AG08396 (cell line): ENCODE measurements at regions not wholly inside any gene's neighbourhood (a gene's known extent, or its start where the extent isn't known, plus 50 kb on each side); places are given as distances from the start of the nearest gene placed in this dataset.

Source experiments
- DNase-seq: peaks from one replicate; pipeline ENCODE4 v3.0.0; 2012; ENCODE audit warnings: low spot score, mixed read lengths

DNA sequence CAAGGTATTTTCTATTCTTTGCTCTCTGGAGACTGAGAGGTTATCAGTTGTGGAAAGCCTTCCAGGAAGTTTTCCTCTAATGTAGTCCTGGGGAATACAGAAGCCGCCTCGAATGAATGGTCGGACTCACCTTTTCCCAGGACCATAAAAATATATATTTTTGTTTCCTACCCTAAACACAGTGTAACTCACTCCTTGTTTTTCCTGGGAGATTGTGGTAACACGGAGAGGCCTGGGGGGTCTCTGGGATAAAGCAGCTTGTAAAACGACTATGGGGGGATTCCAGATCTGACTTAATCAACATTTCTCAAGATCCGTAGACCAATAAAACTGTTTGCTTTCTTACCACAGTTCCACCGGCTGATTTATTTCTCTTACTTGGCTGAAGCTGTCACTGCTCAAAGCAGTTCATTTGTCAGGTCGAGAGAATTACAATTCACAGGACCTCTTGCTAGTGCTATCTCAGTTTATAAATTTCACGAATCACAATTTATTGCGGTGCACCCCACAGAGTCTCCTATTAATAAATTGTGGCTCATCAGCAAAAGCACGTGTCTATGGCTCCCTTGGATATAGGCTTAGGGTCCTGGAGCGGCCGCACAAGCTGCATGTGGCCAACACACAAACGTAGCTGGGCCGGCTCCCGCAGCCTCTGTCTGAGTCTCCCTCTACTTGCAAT, 176.3 kb upstream of the BMPER start:
- DNase-seq, result no peak

GRCh38 chr7:33729726-33730125, 175.6 kb upstream of the BMPER start:
- DNase-seq, result no peak

- DNase-seq, result no peak
These were observed 174.4 kb upstream of the BMPER start for GRCh38 chr7:33730958-33731357.

DNA sequence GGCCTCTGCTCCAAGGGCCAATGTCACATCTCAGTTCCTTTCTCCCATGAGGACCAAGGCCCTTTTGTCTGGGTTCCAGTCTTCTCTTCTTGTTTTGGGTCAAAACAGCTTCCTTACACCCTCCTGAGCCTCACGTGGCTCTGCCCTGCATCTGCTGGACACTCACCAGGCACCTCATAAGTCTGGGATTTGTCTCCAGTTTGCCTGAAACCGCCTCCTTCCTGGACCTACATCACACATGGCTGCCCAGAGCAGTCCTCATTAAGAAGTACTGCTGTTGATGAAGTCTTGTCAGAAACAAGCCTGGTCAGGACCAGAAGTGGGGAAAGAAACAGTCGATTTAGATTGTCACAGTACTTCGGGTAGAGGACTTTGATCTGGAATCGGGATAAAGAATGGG, 173.4 kb upstream of the BMPER start:
- DNase-seq, result no peak

DNA sequence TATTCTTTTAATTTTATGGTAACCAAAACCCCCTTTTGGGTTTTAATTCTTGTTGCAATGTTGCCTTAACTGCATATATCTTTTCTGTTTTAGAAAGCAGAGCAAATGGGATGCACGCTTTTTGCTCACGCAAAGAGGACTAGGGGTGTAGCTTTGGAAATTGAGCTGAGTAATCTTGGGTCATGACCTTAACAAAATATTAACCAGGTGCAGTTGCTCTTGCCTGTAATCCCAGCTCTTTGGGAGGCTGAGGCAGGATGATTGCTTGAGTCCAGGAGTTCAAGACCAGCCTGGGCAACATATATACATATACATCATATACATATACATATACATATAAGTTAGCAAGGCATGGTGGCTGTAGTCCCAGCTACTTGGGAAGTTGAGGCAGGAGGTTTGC, 172.9 kb upstream of the BMPER start:
- DNase-seq, result no peak

DNA sequence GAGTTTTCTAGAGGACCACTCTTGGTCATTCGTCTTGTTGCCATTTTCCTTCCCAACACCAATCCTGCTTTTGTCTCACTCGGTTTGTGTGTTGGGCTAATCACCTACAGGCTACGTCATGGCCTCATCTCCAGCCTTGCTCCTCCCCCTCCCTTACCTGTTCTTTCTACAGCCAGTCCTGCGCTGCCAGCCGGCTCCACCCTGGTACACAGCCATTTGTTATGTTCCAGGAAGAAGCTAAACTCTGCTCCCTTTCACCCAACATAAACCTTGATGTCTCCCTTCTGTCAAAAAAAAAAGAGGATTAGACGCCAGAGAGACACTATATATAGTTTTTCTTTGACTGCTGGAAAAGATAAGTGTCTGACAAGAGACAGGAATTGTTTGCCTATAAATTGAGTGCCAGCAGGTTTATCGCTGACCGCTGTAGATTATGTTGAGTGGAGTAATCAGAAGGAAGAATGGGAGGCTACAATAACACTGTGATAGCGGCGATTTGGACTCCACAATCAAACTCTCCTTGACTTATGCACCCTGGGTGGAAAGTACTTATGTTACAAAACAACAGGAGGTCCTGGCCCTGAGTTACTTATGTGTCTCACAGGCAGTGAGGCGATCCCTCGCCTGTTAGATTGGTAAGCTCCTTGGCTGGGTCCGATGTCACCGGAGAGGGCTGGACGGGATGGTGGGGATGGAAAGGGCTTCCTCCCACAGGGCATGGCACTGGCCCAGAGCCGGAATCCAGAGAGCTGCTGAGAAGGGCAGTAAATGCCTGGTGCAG, 171.3 kb upstream of the BMPER start:
- DNase-seq, result no peak

DNA sequence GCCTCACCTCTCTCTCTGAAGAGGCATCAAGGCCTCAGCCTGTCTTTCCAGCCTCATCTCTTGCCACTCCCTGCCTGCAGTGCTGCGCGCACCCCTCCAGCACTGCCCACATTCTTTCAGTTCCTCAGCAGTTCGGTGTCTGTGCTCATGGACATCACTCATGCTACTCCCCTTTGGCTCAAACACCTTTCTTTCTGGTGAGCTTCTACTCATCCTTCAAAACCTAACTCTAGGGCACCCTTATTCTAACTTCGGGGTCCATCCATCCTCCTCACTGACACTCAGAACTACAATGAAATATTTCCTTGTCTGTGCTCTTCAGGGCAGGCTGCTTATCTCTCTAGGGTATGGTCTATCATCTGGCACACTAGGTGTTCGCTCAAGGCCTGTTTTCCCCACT, 169.9 kb upstream of the BMPER start:
- DNase-seq, result no peak

DNA sequence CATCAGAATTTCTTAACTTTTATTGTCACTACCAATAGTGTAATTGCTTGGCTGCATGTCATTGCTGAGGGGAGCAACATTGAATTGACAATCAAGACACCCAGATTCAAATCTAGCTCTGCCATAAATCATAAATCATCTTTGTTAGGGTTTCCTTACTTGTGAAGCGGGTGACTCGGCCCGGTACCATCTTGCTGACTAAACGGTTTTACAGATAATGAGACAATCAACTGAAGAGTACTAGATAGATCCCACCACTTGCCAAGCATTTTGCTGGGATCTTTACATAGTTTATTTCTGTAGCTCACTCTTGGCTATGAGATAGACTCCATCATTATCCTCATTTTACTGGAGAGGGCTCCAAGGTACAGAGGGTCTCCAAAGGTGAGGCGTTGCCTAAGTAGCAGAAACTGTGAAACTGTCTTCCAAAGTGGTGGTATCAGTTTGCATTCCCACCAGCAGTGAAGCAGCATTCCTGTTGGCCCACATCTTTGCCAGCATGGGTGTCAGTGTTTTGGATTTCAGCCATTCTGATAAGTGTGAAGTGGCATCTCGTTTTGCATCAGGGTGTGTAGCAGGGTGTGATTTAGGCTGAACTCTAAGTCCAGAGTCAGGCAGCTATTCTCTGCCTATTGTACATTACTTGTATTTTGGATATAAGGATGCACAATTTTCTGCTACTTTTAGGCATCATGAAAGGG, 168.7 kb upstream of the BMPER start:
- no peak for DNase-seq

DNA sequence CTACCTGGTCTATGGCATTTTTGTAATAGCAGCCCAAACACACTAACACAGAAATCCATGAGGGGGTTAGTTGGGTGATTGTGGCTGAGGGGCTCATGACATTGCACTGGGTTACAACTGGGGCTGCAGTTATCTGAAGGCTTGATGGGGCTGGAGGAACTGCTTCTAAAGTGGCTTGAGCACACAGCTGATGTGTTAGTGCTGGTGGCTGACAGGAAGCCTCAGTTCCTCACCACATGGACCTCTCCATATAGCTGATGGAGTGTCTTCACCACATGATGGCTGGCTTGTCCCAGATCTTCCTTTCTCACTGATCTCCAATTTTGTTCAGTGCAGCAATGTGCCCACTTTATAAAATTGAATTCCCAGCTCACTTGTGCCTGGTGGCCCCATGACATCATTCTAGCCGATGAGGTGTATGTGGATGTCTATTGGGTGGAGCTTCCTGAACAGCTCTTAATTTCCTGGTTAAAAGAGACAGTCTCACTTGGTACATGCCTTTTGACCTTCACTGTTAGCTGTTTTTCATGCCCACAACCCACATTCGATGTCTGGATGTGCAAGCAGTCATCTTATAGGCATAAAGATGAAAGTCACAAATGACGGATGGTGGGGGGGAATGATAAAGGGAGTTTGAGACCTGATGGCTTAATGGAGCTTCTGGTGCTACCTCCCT, 166.9 kb upstream of the BMPER start:
- no peak for DNase-seq

- no peak for DNase-seq
These were observed 166.1 kb upstream of the BMPER start for GRCh38 chr7:33739286-33739685.

DNA sequence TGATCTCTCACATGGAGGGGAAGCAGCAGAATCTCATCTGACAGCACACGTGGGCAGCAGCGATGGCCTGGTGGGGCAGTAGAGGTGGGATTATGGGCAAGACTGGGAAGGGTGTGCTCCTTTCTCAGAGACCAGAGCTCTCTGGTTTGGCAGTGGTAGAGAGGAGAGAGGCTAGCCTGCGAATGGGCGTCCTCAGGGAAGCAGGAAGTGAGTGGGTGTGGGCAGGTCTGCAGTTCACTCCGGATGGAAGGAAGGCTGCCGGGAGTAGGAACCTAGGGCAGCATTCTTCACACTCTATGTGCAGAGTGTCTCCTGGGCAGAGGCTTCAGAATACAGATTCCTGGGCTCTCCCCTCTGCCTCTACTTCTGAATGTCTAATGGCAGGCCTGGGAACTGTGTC, 162.8 kb upstream of the BMPER start:
- no peak for DNase-seq

DNA sequence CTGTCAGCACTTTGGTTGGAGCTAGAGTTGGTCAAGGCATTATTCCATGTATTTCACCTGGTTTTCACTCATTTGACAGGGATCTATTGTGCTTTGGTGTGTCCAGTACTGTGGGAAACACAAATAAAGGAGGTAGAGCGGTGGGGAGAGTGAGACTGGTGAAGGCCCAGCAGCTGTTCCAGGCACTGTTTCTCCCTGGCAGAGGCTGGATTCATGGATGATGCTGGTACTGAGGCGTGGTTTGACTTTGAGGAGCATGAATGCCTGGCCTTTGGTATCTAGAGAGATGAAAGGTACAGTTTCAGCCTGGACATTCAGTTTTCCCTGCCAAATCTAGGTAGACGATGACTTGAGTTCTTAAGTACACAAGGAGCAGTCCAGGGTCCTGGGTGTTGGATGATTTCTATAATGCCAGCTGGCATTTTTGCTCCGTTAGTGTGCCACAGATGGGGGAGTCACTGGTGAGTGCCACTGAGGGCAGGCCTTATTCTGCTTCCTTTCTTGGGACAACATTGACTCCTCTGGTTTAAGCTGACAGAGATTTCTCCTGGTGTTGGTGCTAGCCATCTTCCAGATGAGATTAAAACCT, 162.2 kb upstream of the BMPER start:
- DNase-seq, result no peak

DNA sequence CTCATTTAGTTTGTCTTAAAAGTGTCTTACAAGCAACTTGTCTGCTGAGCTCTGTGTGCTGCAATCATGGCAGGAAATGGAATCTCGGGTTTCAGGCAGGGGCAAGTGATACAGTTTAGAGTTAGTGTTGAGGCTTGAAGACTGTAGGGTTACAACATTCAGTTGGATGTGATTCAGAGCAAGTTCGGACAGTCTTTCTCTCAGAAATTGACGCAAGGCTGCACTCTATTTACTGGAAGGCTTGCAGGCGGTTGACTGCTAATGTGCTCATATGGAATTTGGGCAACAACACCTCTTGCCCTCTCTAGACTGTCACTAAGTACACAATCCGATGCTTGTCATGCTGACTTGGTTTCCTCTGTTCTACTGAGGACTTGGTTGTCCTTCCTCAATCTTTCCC, 161.7 kb upstream of the BMPER start:
- DNase-seq, result peak; percentile 69

GRCh38 chr7:33744293-33745075, 160.9 kb upstream of the BMPER start:
- DNase-seq, result no peak

DNA sequence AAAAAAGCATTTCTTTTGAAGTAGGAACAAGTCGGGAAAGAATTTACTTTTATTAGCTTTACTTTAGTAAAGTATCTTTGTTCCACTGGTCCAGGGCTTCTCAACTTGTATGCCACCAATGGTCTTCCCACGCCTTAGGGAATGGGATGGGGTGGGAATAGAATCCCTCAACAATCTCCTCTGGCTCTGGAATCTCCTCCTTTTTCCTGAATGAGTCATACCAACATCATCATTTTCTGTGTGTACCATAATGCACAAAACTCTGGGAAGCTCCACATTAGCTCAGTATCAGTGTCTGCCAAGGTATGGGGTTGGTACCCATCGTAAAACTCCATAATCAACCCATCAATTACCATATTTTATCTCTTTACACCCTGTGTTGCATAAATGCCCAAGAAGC, 159.4 kb upstream of the BMPER start:
- no peak for DNase-seq

GRCh38 chr7:33748793-33749192, 156.5 kb upstream of the BMPER start:
- no peak for DNase-seq

- no peak for DNase-seq
These were observed 155.2 kb upstream of the BMPER start for GRCh38 chr7:33750177-33750576.

DNA sequence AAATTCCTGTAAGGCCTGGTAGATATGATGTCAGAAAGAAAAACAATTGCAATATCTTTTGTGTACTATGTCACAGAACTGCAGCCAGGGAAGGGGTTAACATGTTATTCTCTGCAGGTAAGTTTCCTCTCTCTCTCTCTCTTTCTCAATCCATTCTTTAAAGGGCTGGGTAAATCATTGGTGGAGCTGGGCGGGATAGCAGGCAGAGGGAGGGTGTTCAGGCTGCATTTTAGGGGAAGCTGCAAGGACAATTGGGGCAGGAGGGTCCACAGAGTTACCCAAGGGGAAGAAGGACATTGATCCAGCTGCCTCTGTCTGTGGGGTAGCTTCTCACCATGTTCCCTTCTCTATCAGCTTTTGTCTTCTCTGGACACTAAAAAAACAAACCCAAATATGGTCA, 153.9 kb upstream of the BMPER start:
- no peak for DNase-seq

GRCh38 chr7:33753881-33754525, 151.3 kb upstream of the BMPER start:
- no peak for DNase-seq

DNA sequence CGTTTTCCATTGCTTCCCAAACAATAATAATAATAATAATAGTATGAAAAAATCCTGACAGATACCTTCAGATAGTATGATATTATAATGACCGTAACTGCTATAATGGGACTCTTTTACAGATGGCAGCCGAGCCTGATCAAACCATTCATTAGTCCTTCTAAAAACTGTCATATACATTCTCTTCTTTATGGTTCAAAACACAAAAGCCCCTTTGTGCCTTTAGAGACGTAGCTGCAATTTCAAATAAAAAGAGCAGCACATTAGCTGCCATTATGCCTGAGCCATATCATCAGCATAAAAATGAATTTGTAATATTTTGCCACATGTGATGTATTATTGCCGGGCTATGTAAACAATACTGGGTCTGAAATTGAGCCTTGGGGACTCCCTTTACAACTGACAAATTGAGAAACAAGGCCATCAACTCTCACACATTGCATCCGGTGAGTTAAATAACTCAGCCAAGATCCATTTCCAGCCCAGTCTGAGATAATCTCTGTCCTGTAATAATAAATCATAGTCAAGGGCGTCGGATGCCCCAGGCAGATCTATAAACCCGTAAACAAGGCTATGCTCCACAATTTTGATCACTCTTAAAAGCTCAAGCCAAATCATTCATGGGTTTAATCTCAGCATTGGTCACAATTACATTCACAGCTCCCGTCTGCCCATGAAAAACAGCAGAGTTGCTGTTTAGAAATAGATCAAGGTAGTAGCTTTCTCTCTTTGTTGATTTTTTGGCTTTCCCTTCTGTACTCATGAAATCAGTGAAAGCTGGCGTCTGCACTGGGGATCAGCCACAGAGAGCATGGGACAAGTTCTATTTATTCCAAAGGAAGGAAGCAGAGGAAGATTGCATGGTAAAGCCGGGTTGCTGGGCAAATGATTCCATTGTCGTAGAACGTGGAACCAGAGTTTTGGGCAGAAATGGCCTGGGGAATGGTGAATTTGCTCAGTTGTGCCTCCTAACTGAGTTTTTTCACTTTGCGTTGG, 150.1 kb upstream of the BMPER start:
- DNase-seq, result no peak
